ENCODE measurements at regions not wholly inside any gene's neighbourhood (a gene's known extent, or its start where the extent isn't known, plus 50 kb on each side); places are given as distances from the start of the nearest gene placed in this dataset.
"Not testable (repeated sequence)": the region's sequence is repeated elsewhere in the genome, so short reads cannot be mapped to it uniquely, and the experiment has no call there.

GRCh38 chr4:137861682-137862081, 329.4 kb upstream of the PCDH18 start:
- peak in 1 of 2 experiments; percentile 10 for DNase-seq (ENCODE audit: low read depth in 2 of 2)

- no peak for DNase-seq (ENCODE audit: low read depth in 2 of 2)
Observed at GRCh38 chr4:137853424-137853823, 321.1 kb upstream of the PCDH18 start.

GRCh38 chr4:137852326-137852725, 320.0 kb upstream of the PCDH18 start:
- DNase-seq (ENCODE audit: low read depth in 2 of 2): no peak

GRCh38 chr4:137851435-137851834, 319.1 kb upstream of the PCDH18 start:
- no peak for DNase-seq (ENCODE audit: low read depth in 2 of 2)

- not testable (repeated sequence) for DNase-seq (ENCODE audit: low read depth in 2 of 2)
Observed at GRCh38 chr4:137827945-137828344, 295.7 kb upstream of the PCDH18 start.

- DNase-seq (ENCODE audit: low read depth in 2 of 2): no peak
Observed at GRCh38 chr4:137825505-137825904, 293.2 kb upstream of the PCDH18 start.

GRCh38 chr4:137823007-137823406, 290.7 kb upstream of the PCDH18 start:
- no peak for DNase-seq (ENCODE audit: low read depth in 2 of 2)

- DNase-seq (ENCODE audit: low read depth in 2 of 2): peak; percentile 25 to 32
Observed at GRCh38 chr4:137819964-137820383, 287.7 kb upstream of the PCDH18 start.

GRCh38 chr4:137812258-137812657, 280.0 kb upstream of the PCDH18 start:
- DNase-seq (ENCODE audit: low read depth in 2 of 2): no peak

GRCh38 chr4:137806420-137806819, 274.1 kb upstream of the PCDH18 start:
- no peak for DNase-seq (ENCODE audit: low read depth in 2 of 2)

- peak; percentile 16 to 18 for DNase-seq (ENCODE audit: low read depth in 2 of 2)
Observed at GRCh38 chr4:137804906-137805495, 272.7 kb upstream of the PCDH18 start.

- DNase-seq (ENCODE audit: low read depth in 2 of 2): peak; percentile 10 to 13
Observed at GRCh38 chr4:137800861-137801260, 268.6 kb upstream of the PCDH18 start.

- DNase-seq (ENCODE audit: low read depth in 2 of 2): no peak
Observed at GRCh38 chr4:137794764-137795254, 262.5 kb upstream of the PCDH18 start.

GRCh38 chr4:137789263-137789662, 257.0 kb upstream of the PCDH18 start:
- DNase-seq (ENCODE audit: low read depth in 2 of 2): not testable (repeated sequence)

- DNase-seq (ENCODE audit: low read depth in 2 of 2): not testable (repeated sequence)
Observed at GRCh38 chr4:137783923-137784322, 251.6 kb upstream of the PCDH18 start.

- no peak for DNase-seq (ENCODE audit: low read depth in 2 of 2)
Observed at GRCh38 chr4:137775701-137776100, 243.4 kb upstream of the PCDH18 start.

GRCh38 chr4:137774501-137774900, 242.2 kb upstream of the PCDH18 start:
- DNase-seq (ENCODE audit: low read depth in 2 of 2): no peak

GRCh38 chr4:137768881-137769280, 236.6 kb upstream of the PCDH18 start:
- no peak for DNase-seq (ENCODE audit: low read depth in 2 of 2)

GRCh38 chr4:137768196-137768595, 235.9 kb upstream of the PCDH18 start:
- no peak for DNase-seq (ENCODE audit: low read depth in 2 of 2)

GRCh38 chr4:137762591-137762990, 230.3 kb upstream of the PCDH18 start:
- no peak for DNase-seq (ENCODE audit: low read depth in 2 of 2)

- DNase-seq (ENCODE audit: low read depth in 2 of 2): peak; percentile 93 to 94
Observed at GRCh38 chr4:137754652-137755471, 222.6 kb upstream of the PCDH18 start.

GRCh38 chr4:137749466-137749865, 217.2 kb upstream of the PCDH18 start:
- no peak for DNase-seq (ENCODE audit: low read depth in 2 of 2)

GRCh38 chr4:137748616-137749015, 216.3 kb upstream of the PCDH18 start:
- DNase-seq (ENCODE audit: low read depth in 2 of 2): no peak

Measured in fibroblast of skin of left biceps (primary cell).